Psoas muscle (tissue), 7 donors: ENCODE measurements at regions not wholly inside any gene's neighbourhood (a gene's known extent, or its start where the extent isn't known, plus 50 kb on each side); places are given as distances from the start of the nearest gene placed in this dataset.

ENCODE experiments used
- ATAC-seq, 4 donors: fragments of 200-7000 bp; cut with Tn5 transposase; one replicate each; pipeline ENCODE4 v1.9.1; 2020; ENCODE audit warnings: moderate library complexity in 3 of 4, mild to moderate bottlenecking in 2 of 4
- DNase-seq, 2 donors: peaks; one replicate each; pipeline ENCODE4 v3.0.0-alpha.2; 2020
- H3K27ac ChIP-seq: fragments of 200-600 bp; one replicate; pipeline ENCODE4 v1.8.0; 2022
- H3K27me3 ChIP-seq, 3 donors: fragments of 200-600 bp in 1 of 3; one replicate each; pipeline versions ENCODE4 v1.6.1 to v1.8.0; 2013 to 2022; ENCODE audit warnings: low read length in 2 of 3, mild to moderate bottlenecking in 2 of 3, moderate library complexity in 1 of 3; ENCODE audit not compliant: insufficient read depth in 3 of 3
- H3K36me3 ChIP-seq, 2 donors: fragments of 200-600 bp in 1 of 2; one replicate each; pipeline versions ENCODE4 v1.6.1 to v1.8.0; 2013 to 2022; ENCODE audit warnings: low read depth in 1 of 2, mild to moderate bottlenecking in 1 of 2, moderate library complexity in 1 of 2; ENCODE audit not compliant: insufficient read depth in 1 of 2
- H3K4me1 ChIP-seq: fragments of 200-600 bp; one replicate; pipeline ENCODE4 v1.8.0; 2022
- H3K4me3 ChIP-seq: fragments of 200-600 bp; one replicate; pipeline ENCODE4 v1.8.0; 2022; ENCODE audit warnings: mild to moderate bottlenecking
- H3K9me3 ChIP-seq: fragments of 200-600 bp; one replicate; pipeline ENCODE4 v1.8.0; 2022
- WGBS, 3 donors: extraction: QIAGEN DNeasy Blood & Tissue Kit; methylation state at CpG; one replicate each; pipeline versions ENCODE4 v1.1.6 to v1.1.7; 2013; 5-methylcytosine and 5-hydroxymethylcytosine counted together
- intact Hi-C, 2 donors: fragments of 100-400 bp; cut with DNase I; formaldehyde crosslinking; loops; one replicate each; pipeline versions ENCODE4 v1.11.0 to v1.14.2; 2022
- TF ChIP-seq, protein P1 (sequence below): fragments of 200-600 bp; IDR thresholded peaks from one replicate; pipeline ENCODE4 v1.8.0; 2022; ENCODE audit warnings: antibody characterized with exemption
- donor health status: healthy with polysubstance abuse.
- donor health status: DM: no; HTN: no; CAD: no; lungs with moderate emphysema.
- donor health status: Bipolar disorder and iron deficiency.
- donor health status: healthy.
- donor health status: DM: yes; HTN: yes; CAD: no.
- donor health status: DM: no; HTN: no; CAD: no.
- donor health status: DM: yes; HTN: yes; CAD: no.

DNA sequence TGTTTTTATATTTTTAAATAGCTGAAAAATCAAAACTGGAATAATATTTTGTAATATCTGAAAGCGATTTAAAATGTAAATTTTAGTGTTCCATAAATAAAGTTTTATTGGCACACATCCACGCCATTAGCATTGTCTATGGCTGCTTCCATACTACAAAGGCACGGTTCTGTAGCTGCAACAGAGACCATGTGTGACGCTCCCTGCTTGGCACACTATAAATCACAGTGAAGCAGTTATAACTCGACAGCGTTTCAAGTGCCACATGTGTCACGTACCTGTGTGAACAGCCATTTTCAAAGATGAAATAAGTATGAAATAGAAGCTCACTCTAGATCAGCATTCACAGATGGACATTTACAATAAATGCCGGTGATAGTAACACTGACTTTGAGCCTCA lies 810.1 kb upstream of the WWC1 start:
- H3K4me3 ChIP-seq: no peak overlapping the region
- 60 to 64% (median 63%) methylated on average over 8 of the region's 8 CpGs for WGBS, 3 donors
- no peak overlapping the region for H3K27ac ChIP-seq
- DNase-seq (no peak), ATAC-seq (no peak)
- H3K4me1 ChIP-seq: no peaks in the 10 kb centered on the region
- H3K27me3 ChIP-seq: no peaks in the 10 kb centered on the region
- intact Hi-C loops: no loop called here
- no peaks in the 10 kb centered on the region for H3K9me3 ChIP-seq
- TF ChIP-seq, protein P1, sequence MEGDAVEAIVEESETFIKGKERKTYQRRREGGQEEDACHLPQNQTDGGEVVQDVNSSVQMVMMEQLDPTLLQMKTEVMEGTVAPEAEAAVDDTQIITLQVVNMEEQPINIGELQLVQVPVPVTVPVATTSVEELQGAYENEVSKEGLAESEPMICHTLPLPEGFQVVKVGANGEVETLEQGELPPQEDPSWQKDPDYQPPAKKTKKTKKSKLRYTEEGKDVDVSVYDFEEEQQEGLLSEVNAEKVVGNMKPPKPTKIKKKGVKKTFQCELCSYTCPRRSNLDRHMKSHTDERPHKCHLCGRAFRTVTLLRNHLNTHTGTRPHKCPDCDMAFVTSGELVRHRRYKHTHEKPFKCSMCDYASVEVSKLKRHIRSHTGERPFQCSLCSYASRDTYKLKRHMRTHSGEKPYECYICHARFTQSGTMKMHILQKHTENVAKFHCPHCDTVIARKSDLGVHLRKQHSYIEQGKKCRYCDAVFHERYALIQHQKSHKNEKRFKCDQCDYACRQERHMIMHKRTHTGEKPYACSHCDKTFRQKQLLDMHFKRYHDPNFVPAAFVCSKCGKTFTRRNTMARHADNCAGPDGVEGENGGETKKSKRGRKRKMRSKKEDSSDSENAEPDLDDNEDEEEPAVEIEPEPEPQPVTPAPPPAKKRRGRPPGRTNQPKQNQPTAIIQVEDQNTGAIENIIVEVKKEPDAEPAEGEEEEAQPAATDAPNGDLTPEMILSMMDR: no peak
- no peaks in the 10 kb centered on the region for H3K36me3 ChIP-seq

DNA sequence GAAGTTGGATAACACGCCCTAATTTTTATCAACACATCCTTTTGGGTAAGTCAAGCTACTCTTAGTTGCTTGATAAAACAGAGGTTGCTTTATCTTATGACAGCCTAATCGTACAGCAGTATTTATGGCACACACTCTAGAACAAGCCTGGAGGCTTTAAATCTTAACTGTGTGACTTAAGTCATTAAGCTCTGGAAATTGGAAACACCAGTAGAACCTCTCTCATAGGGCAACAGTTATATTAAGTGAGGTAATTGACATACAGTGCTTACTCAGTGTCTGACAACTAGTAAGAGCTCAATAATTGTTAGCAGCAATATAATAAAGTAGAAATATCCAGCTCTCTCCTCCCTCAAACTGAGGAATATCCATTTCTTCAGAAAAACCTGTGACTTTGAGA lies 808.9 kb upstream of the WWC1 start:
- no peak for ATAC-seq
- no peaks in the 10 kb centered on the region for H3K9me3 ChIP-seq
- H3K4me3 ChIP-seq: no peak overlapping the region
- H3K27ac ChIP-seq: no peak overlapping the region
- H3K36me3 ChIP-seq: no peaks in the 10 kb centered on the region
- WGBS, 3 donors: 61 to 73% (median 66%) methylated on average over 2 of the region's 2 CpGs
- TF ChIP-seq, protein P1: no peak
- intact Hi-C loops: no loop called here
- H3K27me3 ChIP-seq: no peaks in the 10 kb centered on the region
- DNase-seq: no peak
- H3K4me1 ChIP-seq: no peaks in the 10 kb centered on the region

DNA sequence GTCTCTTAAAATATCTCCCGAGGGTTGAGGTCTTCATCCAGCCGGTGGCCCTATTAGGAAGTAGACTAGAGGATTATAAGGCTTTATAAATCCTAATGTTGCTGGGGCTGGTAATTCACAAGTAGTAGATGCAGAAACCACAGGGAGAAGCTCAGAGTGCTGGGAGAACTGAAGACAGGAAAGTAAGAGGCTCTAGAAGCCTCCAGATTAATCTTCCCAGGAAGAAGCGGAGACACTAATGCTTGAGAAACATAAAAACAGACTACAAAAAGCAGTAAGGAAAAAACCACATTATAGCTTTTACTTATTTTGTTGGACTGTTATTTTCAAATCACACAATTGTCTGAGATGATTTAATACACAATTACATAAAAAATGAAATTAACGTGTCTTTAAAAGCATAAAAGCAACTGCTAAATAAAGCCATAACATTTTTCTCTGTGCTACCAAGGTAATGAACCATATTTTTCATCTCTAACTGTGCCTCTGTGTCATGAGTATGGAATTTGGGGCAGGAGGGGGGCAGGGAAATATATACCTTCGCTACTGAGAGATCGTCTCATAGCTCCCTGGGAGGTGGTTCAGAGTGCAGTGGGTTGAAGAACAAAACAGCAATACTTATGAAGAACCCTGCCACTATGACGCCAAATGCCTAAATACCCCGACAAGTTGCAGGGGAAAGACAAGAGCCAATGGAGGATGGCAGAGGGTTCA lies 806.2 kb upstream of the WWC1 start:
- DNase-seq: no peak
- H3K27ac ChIP-seq: no peak overlapping the region
- intact Hi-C loops: no loop called here
- no peaks in the 10 kb centered on the region for H3K9me3 ChIP-seq
- H3K27me3 ChIP-seq: no peaks in the 10 kb centered on the region
- no peak overlapping the region for H3K4me3 ChIP-seq
- TF ChIP-seq, protein P1: no peak
- H3K4me1 ChIP-seq: no peaks in the 10 kb centered on the region
- ATAC-seq: no peak
- no peaks in the 10 kb centered on the region for H3K36me3 ChIP-seq
- WGBS, 3 donors: 70 to 77% (median 71%) methylated on average over 8 of the region's 8 CpGs

DNA sequence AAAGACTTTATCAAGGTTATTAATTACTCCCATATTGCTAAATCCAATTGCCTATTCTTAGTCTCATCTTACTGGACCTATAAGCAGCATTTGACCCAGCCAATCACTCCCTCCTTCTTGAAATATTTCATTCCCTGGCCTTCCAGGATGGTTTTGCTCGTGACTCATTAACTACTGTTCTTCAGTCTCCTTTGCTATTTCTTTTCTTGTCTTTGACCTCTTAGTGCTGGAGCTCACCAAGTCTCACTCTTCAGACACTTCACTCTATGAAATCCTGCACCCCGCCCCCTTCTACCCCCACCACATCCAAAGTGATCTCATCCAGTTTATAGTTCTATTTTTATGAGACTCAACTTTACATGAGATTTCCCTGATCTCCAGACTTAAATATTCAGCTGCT lies 803.1 kb upstream of the WWC1 start:
- no peaks in the 10 kb centered on the region for H3K36me3 ChIP-seq
- WGBS, 3 donors: 66 to 83% (median 72%) methylated on average over 2 of the region's 2 CpGs
- H3K27ac ChIP-seq: no peak overlapping the region
- no peak for DNase-seq
- intact Hi-C loops: no loop called here
- H3K4me1 ChIP-seq: no peaks in the 10 kb centered on the region
- TF ChIP-seq, protein P1: no peak
- no peak overlapping the region for H3K4me3 ChIP-seq
- H3K27me3 ChIP-seq: no peaks in the 10 kb centered on the region
- H3K9me3 ChIP-seq: no peaks in the 10 kb centered on the region
- ATAC-seq: no peak

DNA sequence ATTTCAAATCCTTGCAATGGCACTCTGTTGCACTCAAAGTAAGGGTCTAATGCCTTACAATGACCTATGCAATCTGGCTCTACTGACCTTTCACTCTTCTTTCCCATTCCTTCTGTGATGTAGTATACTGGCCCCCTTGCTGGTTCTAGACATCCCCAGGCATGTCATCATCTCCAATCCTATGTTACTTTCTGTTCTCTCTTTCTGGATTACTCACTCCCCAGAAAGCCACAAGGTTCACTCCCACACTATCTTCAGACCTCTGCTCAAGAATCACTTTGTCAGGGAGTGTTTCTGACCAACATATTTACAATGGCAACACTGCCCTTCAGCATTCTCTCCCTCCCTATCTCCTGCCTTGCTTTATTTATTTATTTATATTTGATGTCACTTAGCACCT lies 802.2 kb upstream of the WWC1 start:
- DNase-seq (no peak), ATAC-seq (no peak)
- Histone ChIP-seq H3K27ac (no peak overlapping the region), H3K4me1 (no peaks in the 10 kb centered on the region), H3K9me3 (no peaks in the 10 kb centered on the region), H3K36me3 (no peaks in the 10 kb centered on the region), H3K27me3 (no peaks in the 10 kb centered on the region), H3K4me3 (no peak overlapping the region)
- TF ChIP-seq, protein P1: no peak
- intact Hi-C loops: no loop called here
